ENCODE measurements at regions not wholly inside any gene's neighbourhood (a gene's known extent, or its start where the extent isn't known, plus 50 kb on each side); places are given as distances from the start of the nearest gene placed in this dataset.

DNA sequence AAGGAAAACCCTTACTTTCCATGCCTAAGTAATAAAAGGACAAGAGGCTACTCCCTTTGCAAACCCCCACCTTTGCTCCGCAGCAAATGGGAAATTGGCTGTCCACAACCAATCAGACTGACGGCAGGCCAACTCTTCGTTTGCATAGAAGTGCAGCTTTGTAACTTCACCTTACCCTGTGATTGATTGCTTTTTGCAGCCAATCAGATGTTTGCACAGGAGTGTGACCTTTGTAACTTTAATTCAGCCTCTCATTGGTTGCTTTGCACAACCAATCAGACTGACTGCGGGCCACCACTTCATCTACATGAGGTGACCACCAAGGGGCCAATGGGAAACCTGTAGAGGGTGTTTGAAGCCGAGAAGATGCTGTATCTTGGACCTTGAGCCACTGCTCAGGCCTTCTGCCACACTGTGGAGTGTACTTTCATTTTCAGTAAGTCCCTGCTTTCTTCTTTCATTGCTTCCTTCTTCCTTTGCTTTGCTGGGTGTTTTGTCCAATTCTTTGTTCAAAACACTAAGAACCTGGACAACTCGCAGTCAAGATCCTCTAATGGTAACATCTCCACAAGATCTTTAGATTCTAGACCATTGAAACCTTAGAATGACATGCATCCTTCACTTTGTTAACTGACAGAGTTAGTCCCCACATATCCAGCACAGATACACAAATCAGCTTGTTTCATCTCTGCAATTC is 51.3 kb upstream of the FREM1 start:
- DNase-seq: no peak

DNA sequence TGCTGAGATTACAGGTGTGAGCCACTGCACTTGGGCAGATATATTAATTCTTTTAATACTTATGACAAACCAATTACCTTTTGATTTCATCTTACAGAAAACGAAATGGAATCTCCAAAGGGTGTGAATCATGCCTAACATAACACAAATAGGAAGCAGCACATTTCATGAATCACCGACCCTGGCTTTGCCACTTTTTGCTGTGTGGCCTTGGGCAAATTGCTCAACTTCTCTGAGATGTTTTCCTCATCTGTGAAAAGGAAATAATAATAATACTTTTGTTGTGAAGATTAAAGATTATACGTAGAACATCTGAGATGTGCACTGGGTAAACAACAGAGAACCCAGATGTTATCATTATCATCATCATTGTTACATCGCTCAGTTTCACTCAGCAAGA is 50.7 kb upstream of the FREM1 start:
- DNase-seq: no peak
